NCI-H187 (cell line): ENCODE measurements at regions not wholly inside any gene's neighbourhood (a gene's known extent, or its start where the extent isn't known, plus 50 kb on each side); places are given as distances from the start of the nearest gene placed in this dataset.

Source experiments
- DNase-seq, 2 experiments: peaks; one replicate each; lab custom pipeline; 2025; lab: John Stamatoyannopoulos, UW

DNA sequence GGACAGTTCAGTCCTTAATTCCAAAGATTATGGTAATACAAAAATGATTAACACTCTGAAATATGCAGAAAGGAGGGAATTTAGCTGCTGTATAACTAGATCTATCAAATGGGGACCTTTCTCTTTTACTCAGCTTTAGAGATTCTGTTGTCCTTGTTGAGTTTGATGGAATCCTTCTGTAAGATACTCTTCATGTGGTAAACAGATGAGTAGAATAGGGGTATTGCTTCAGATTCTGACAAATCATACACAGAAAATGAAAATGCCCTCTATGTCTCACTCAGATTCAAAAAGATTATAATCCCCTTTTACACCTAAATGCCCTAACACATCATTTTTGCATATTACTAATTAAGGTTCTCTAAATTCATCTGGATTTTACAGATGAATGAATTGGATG is 50.7 kb downstream of the ARHGAP35 start:
- DNase-seq = no peak

DNA sequence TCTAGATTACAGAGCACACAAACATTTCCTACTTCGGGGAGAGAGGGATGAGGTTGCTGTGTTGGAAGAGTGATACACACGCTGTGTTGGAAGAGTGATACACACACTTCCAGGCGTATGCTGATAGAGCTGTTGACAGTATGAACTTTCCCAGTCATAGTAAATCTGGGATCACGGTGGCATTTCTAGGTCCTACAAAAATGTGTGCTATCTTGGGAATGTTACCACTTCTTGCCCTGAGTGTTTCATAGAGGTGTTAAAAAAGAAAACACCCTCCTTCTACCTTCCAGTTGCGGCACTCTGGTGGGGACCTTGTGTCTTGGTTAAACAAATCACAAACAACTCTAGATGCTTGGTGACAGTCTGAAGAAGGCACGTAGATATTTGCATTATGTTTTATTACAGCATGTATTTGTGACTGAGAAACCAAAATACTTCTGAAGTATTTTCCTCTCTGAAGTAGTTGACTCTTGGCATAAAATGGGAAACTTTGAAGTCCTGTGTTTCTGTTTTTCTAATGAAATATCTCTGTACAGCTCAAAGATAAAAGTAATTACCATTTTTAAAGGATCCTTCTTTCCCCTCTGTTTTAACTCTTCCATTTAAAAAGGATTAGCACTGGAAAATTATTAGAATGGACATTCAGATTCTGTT is 52.5 kb downstream of the ARHGAP35 start:
- DNase-seq = no peak

DNA sequence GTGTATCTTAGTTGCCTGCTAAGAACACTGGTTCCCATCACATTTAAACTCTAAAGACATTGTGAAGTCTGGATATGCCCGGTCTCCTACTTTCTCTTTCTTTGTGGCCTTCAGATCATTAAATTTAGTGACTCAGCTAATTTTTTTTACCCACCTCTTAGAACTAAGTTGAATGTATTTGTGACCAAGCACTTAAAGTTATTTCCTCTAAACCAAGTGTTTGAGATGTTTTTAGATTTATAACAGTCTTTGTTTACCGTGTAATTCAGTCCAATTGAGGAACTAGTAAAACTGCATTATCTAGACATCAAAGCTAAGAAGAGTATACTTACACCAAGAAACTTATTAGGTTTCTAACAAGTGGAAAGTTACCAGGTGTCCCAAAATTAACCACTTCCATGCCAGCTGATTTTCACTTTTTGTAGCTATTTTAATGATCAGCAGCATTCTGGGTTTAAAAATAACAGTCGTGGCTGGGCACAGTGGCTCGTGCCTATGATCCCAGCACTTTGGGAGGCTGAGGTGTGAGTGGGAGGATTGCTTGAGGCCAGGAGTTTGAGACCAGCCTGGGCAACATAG is 53.1 kb downstream of the ARHGAP35 start:
- DNase-seq = no peak

DNA sequence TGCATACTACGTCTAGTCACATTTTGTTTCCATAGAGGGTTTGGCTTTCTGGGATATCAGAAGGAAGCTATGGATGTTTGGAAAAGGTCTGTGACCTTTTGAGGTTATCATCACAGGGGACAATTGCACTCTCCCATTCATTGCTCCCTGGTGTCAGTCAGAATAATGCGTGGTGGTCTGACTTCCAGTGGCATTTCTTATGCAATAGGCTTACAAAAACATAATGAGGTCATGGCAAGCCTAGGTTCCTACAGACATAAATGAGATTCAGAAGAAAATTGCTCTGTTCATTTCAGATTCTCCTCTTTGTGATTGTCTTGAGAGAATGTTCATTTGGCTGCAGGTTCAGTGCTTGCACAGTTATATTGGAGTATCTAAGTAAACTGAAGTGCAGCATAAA is 54.6 kb downstream of the ARHGAP35 start:
- no peak for DNase-seq

DNA sequence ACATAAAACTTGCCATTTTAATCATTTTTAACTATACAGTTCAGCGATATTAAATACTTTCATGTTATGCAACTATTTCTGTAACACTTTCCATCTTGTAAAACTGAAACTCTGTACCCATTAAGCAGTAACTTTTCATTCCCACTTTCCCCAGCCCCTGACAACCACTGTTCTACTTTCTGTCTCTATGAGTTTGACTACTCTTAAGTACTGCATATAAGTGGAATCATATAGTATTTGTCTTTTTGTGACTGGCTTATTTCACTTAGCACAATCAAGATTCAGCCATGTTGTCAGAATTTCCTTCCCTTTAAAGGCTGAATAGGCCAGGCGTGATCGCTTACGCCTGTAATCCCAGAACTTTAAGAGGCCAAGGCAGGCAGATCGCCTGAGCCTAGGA is 56.2 kb downstream of the ARHGAP35 start:
- no peak for DNase-seq

DNA sequence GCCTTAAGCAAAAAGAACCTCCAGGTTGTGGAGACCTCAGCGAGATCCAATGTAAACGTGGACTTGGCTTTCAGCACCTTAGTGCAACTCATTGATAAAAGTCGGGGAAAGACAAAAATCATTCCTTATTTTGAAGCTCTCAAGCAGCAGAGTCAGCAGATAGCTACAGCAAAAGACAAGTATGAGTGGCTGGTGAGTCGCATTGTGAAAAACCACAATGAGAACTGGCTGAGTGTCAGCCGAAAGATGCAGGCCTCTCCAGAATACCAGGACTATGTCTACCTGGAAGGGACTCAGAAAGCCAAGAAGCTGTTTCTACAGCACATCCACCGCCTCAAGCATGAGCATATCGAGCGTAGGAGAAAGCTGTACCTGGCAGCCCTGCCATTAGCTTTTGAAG is 58.5 kb downstream of the ARHGAP35 start:
- DNase-seq = no peak

DNA sequence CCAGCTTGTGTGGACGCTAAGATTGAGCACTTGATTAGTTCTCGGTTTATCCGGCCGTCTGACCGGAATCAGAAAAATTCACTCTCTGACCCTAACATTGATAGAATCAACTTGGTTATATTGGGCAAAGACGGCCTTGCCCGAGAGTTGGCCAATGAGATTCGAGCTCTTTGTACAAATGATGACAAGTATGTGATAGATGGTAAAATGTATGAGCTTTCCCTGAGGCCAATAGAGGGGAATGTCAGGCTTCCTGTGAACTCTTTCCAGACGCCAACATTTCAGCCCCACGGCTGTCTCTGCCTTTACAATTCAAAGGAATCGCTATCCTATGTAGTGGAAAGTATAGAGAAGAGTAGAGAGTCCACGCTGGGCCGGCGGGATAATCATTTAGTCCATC is 59.6 kb downstream of the ARHGAP35 start:
- DNase-seq = no peak

DNA sequence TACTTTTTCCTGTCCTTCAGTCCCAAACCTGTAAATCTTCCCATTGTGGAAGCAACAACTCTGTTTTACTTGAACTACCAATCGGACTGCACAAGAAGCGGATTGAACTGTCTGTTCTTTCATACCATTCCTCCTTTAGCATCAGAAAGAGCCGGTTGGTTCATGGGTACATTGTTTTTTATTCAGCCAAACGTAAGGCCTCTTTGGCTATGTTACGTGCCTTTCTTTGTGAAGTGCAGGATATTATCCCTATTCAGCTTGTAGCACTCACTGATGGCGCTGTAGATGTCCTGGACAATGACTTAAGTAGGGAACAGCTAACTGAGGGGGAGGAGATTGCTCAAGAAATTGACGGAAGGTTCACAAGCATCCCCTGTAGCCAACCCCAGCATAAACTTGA is 60.3 kb downstream of the ARHGAP35 start:
- DNase-seq = no peak

DNA sequence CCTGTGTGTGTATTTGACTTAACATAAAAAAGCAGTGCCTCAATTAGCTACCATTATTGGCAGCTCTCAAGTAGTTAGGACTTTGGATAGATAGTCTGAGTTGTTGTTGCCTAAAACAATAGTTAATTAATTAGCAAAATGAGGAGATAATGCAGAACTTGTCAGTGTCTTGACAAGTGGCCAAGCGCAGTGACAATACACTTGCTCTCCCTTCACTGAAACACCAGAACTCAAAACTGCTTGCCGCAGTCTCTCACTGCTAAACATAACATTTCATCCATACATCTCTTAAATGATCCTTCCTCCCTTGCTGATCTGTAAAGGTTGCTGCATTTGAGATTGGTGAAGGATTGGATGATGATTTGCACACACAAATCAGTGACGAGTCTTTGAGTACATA is 61.7 kb downstream of the ARHGAP35 start:
- DNase-seq = no peak

DNA sequence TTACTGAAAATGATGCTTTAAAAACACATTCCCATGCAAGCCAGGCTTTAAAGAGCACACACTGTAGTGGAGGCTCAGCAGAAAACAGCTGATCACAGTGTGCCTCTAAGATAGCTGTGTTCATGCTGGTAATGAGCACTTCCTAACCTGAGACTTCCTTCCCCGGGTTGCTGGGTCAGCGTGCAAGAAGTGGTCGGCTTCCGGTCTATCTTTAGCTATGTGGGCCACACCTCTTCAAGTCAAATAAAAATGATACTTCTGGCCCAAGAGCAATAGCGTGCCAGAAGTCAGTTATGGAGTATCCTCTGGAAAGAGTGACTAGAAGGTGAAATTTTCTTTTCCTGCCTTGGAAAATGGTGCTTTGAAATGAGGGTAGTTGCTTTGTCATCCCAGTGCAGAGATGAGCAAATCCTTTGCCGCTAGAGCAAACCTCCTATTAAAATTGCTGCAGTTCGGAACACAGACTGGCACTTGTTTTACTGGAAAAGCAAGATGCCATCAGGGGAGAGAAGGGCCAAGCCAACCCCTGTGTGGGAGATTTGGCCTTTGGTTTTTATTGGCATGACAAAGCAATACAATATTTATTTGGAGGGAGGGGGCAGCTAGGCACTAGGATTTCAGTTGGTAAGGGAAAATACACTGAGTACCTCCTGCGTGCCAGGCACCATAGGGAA is 64.2 kb downstream of the ARHGAP35 start:
- DNase-seq = no peak

DNA sequence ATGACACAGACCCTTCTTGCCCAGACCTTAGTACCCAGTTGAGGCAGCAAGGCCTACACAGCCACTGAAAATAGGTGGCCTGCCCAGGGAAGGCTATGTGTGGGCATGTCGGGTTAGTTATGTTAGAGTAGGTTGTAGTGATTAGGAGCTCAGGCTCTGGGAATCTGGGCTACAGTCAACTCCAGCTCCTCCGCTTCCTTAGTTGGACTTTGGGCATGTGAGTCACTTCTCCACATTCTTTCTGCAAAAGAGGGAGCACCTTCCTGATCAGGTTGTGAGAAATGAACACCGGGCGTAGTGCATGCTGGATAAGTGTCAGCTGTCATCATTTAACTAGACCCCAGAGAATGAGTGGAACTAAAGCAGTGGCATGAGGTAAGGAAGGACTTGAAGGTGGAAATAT is 64.8 kb downstream of the ARHGAP35 start:
- DNase-seq = no peak

DNA sequence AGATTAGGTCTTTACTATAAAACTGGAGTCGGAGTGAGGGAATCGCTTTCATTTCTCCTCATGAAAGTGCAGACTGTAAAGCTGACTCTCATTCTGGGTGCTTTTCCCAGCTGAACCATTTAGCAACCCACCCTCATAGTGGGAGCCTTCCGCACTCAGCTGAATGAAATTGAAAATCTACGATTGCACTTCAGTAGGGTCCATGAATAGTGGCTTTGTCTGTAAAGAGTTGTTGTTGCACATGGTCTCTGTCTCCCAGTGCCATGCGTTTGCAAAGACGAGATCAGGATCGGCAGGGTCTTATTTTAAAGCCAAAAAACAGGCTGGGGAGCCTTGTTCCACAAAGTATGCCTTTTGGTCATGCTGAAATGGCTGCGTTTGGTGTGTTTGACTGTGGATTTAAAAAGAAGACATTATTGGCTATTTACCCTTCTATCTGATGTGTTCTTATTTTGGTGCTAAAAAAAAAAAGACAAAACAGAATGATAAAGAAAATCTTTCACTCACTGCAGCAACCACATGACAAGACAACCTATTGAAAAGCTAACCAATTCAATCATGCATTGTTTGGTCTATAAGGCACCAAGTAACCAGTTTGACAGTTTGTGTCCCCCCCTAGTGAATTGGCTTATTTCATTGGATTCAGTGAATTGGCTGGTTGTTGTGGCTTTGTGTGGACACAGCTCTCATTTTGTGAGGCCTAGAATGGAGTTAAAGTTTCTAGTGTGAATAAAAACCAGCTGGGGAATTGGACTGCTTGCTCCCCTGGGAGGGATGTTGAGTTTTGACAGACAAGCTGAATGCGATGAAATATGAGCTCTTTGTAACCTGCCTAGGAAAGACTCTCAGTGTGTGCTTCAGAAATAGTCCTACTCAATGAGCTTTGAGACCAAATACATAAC is 65.6 kb downstream of the ARHGAP35 start:
- no peak for DNase-seq

DNA sequence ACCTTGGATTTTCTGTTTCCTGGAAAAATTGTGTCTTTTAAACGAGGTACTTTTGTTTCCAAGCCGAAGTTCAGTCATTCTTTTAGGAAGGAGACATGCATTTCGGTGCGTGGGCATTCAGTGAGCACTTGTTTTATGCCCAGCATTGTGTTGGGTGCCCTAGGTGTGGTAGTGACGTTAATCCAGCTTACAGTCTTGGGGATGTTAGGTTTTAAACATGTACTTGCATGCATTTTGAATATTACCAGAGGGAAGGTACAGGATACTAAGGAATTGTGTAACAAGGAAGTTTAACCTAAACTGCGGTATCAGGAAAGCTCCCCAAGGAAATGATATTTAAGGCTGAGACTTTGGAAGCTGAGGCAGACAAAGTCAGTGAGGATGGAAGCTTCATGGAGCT is 66.3 kb downstream of the ARHGAP35 start:
- no peak for DNase-seq

DNA sequence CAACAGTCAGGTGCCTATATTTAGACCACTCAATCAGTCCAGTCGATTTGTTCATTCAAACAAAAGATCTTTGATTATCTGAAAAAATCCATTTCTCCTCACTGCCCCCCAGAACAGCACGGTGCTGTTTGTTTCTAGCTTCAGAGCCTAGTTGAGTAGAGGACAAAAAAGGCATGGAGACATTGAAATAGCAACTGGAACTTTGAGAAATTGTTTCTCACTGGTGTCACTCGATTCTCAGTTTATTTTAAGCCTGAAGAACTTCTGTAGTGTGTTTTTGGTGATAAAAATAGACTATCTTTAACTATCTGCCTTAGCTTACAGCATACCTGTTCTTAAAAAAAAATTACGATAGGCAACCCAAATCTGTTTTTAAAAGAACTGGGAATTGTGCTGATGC is 67.1 kb downstream of the ARHGAP35 start:
- DNase-seq = no peak

DNA sequence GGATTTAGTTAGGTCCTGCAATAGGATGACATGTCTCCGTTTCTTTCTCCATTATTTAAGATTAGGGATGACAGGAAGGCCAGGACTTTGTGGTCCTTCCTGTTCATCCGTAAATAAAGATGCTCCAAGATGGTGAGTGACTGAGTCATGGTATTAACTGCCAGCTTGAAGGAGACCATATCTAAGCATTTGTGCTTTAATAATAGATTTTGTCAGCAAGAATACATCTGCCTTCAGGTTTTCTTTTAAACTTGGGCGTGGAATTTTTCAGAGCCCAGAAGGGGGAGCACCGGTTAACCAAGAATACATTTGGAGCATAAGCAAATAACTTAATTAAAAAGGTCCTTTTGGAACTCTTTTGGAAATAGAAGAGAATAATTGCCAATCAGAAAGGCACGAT is 68.2 kb downstream of the ARHGAP35 start:
- no peak for DNase-seq

DNA sequence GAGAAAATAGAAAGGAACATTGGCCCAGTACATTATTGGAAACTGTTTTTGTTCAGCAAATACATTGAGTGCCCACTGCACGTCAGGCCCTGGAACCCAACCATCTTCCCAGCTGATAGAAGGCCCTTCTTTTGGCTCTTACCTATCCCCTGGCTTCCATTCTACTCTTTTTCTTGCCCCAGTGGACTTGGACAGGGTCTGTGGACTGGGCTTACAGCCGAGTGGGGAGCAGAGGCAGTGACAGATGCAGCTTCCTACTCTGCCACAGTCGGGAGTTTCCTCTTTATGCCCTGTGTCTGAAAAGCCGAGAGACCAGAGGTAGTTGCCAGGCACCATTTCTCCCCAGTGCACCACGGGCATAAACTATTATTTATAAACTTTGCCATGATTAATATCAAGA is 70.4 kb downstream of the ARHGAP35 start:
- DNase-seq = no peak

DNA sequence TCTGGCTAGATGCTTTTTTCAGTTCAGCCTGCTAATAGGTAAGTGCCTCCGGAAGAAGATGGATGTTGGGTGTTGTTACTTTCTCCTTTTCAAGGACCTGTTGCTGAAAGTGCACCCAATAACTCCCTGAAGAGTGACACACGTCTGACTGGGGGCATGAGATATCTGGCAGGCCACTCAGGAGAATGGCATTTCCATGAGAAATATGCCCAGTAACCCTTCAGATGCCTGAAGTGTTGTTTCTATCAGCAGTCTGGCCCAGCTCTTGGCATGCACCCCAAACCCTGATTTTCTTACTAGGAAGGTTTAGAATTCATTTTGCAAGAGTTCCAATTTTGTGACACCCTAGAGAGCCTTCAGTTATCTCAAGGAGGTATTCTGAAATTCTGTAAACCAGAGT is 71.5 kb downstream of the ARHGAP35 start:
- no peak for DNase-seq

DNA sequence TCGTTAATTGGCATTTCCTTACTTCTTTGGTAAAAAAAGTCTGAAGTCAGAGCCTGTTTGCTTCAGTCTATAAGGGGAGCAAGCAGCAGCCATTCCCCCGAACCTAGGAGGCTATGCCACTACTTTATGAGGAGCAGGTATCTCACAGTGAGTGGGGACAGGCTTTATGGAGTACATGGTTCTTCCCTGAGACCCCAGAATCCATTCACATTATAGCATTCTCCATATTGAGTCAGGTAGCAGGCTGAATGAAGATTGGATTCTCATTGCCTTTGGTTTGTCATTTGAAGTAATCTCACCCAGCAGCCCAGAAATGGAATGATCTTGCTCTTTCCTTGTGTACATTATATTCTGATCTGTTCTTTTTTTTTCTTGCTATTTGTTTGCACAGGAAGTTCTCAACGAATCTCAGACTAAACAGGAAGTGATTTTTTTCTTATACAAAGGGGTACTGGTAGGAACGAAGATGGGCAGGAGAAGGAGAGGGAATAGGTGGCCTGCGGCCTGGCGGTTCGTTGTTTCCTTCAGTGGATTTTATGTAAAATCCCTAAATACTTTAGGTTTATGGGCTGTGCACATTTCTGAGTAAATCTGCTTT is 74.4 kb downstream of the ARHGAP35 start:
- DNase-seq = no peak

DNA sequence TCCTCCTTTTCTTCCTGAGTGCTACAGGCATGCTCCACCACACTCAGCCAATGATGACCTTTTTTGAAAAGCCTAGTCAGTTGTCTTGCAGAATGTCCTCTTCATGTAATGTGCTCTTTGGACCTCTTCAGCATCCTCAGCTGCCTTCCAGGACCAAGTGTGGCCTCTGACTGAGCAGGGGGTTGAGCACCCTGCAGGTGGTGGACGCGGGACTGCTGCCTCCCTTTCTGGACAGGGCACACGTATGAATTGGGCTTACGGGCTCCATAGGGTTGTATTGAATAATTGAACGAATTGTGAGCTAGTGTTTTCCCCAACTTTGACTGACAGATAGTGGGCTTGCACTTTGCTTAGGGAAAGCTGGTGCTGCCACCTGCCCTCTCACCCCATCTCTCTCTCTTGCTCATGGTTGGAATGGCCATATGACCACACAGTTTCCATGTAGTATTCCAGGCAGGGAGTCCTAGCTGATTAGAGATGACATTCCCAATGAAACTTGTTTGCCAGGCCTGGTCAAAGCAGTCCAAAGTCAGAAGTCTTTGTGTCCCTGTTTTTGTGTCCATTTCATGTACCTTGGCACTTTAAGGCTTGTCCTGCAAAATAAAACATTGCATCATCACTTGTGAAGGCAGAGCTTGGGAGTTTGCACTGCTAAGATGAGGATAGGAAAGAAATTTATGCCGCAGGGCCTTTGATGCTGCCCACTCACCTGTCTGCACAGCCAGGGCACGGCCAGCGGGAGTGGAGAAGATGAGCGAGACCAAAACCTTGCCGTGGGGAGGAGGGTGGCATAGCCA is 76.3 kb upstream of the NPAS1 start:
- DNase-seq = no peak

DNA sequence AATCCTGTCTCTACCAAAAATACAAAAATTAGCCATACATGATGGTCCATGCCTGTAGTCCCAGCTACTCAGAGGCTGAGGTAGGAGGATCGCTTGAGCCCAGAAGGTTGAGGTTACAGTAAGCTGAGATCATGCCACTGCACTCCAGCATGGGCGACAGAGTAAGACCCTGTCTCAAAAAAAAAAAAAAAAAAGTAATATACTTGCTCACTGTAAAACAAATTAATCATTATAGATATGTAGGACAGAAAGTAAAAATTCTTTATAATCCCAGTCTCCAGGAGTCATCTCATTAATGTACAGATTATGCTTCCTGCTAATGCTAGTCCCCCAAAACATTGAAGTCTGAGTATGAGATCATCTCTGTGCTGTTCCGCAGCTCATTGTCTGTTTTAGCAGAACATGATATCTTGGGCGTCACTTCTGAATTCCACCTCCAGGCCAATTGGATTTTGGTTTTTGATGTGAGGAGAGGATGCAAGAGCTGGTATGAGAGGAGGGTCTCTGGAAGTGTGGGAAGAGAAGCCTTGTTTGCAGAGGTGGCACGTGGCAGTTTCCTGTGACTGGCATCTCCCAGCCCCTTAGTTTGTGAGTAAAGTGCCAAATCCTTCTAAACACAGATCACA is 75.4 kb upstream of the NPAS1 start:
- DNase-seq = no peak
